ENCODE measurements at regions not wholly inside any gene's neighbourhood (a gene's known extent, or its start where the extent isn't known, plus 50 kb on each side); places are given as distances from the start of the nearest gene placed in this dataset.

GRCh38 chr13:79663435-79663834 is 182.5 kb downstream of the NDFIP2 start:
- peaks cover 2% of the 10 kb centered on the region for H3K27me3 ChIP-seq (ENCODE audit: control insufficient read depth, insufficient read depth, low read length)
- ChIA-PET CTCF (interaction anchor here (1.4 kb wide), 1 partner anchor 679 kb away, joined by 4 read pairs; no protein-coding TSS in a partner anchor), POLR2A (no interaction called here)
- H3K27ac ChIP-seq (ENCODE audit: low read depth, low read length) = no peak overlapping the region
- no peak for TF ChIP-seq CTCF (IDR thresholded peaks at IDR 0.05; ENCODE audit: low read depth, low read length)
- H3K4me3 ChIP-seq (ENCODE audit: low read depth, low read length) = no peak overlapping the region
- H3K9me3 ChIP-seq (ENCODE audit: control insufficient read depth, insufficient read depth, low read length) = no peaks in the 10 kb centered on the region
- no peak for DNase-seq (ENCODE audit: low read depth, low spot score)

GRCh38 chr13:79662882-79663281 is 181.9 kb downstream of the NDFIP2 start:
- H3K27me3 ChIP-seq (ENCODE audit: control insufficient read depth, insufficient read depth, low read length) = peaks cover 3% of the 10 kb centered on the region
- no peak for DNase-seq (ENCODE audit: low read depth, low spot score)
- no peak overlapping the region for H3K27ac ChIP-seq (ENCODE audit: low read depth, low read length)
- H3K4me3 ChIP-seq (ENCODE audit: low read depth, low read length) = no peak overlapping the region
- ChIA-PET POLR2A (no interaction called here), CTCF (interaction anchor here (1.4 kb wide), 1 partner anchor 680 kb away, joined by 4 read pairs; no protein-coding TSS in a partner anchor)
- H3K9me3 ChIP-seq (ENCODE audit: control insufficient read depth, insufficient read depth, low read length) = no peaks in the 10 kb centered on the region
- no peak for TF ChIP-seq CTCF (IDR thresholded peaks at IDR 0.05; ENCODE audit: low read depth, low read length)

GRCh38 chr13:79660361-79660760 is 179.4 kb downstream of the NDFIP2 start:
- POLR2A ChIA-PET = no interaction called here
- no peaks in the 10 kb centered on the region for H3K9me3 ChIP-seq (ENCODE audit: control insufficient read depth, insufficient read depth, low read length)
- H3K27me3 ChIP-seq (ENCODE audit: control insufficient read depth, insufficient read depth, low read length) = peaks cover 3% of the 10 kb centered on the region
- no peak for TF ChIP-seq CTCF (IDR thresholded peaks at IDR 0.05; ENCODE audit: low read depth, low read length)
- DNase-seq (ENCODE audit: low read depth, low spot score) = no peak
- H3K27ac ChIP-seq (ENCODE audit: low read depth, low read length) = no peak overlapping the region
- no peak overlapping the region for H3K4me3 ChIP-seq (ENCODE audit: low read depth, low read length)
- CTCF ChIA-PET = no interaction called here

GRCh38 chr13:79659121-79659521 is 178.2 kb downstream of the NDFIP2 start:
- CTCF ChIA-PET = interaction anchor here (1.0 kb wide), 1 partner anchor 235 kb away, joined by 3 read pairs; no protein-coding TSS in a partner anchor
- H3K9me3 ChIP-seq (ENCODE audit: control insufficient read depth, insufficient read depth, low read length) = no peaks in the 10 kb centered on the region
- H3K27me3 ChIP-seq (ENCODE audit: control insufficient read depth, insufficient read depth, low read length) = peaks cover 3% of the 10 kb centered on the region
- POLR2A ChIA-PET = no interaction called here
- H3K4me3 ChIP-seq (ENCODE audit: low read depth, low read length) = no peak overlapping the region
- H3K27ac ChIP-seq (ENCODE audit: low read depth, low read length) = no peak overlapping the region
- DNase-seq (ENCODE audit: low read depth, low spot score) = no peak
- TF ChIP-seq CTCF (IDR thresholded peaks at IDR 0.05; ENCODE audit: low read depth, low read length) = no peak

- POLR2A ChIA-PET = no interaction called here
- no peak overlapping the region for H3K27ac ChIP-seq (ENCODE audit: low read depth, low read length)
- DNase-seq (ENCODE audit: low read depth, low spot score) = no peak
- peaks cover 3% of the 10 kb centered on the region for H3K27me3 ChIP-seq (ENCODE audit: control insufficient read depth, insufficient read depth, low read length)
- no peak overlapping the region for H3K4me3 ChIP-seq (ENCODE audit: low read depth, low read length)
- CTCF ChIA-PET = interaction anchor here (1.0 kb wide), 1 partner anchor 234 kb away, joined by 3 read pairs; no protein-coding TSS in a partner anchor
- no peak for TF ChIP-seq CTCF (IDR thresholded peaks at IDR 0.05; ENCODE audit: low read depth, low read length)
- H3K9me3 ChIP-seq (ENCODE audit: control insufficient read depth, insufficient read depth, low read length) = no peaks in the 10 kb centered on the region
Measured at GRCh38 chr13:79658333-79658975, 177.5 kb downstream of the NDFIP2 start.

All from AG04450 (cell line).